Suprapubic skin (tissue), 4 donors: ENCODE measurements at regions not wholly inside any gene's neighbourhood (a gene's known extent, or its start where the extent isn't known, plus 50 kb on each side); places are given as distances from the start of the nearest gene placed in this dataset.

Experiments used
- DNase-seq, 2 donors: peaks; one replicate each; pipeline ENCODE4 v3.0.0-alpha.2; 2019; ENCODE audit warnings: low spot score in 2 of 2
- H3K27ac ChIP-seq: fragments of 200-600 bp; sonication (generic); one replicate; pipeline ENCODE4 v1.5.1; 2019
- H3K27me3 ChIP-seq: fragments of 200-600 bp; sonication (generic); one replicate; pipeline ENCODE4 v1.5.1; 2019
- H3K36me3 ChIP-seq: fragments of 200-600 bp; sonication (generic); one replicate; pipeline ENCODE4 v1.5.1; 2019
- H3K4me1 ChIP-seq: fragments of 200-600 bp; sonication (generic); one replicate; pipeline ENCODE4 v1.5.1; 2019
- H3K4me3 ChIP-seq: fragments of 200-600 bp; sonication (generic); one replicate; pipeline ENCODE4 v1.5.1; 2019; ENCODE audit warnings: mild to moderate bottlenecking
- H3K9me3 ChIP-seq: fragments of 200-600 bp; sonication (generic); one replicate; pipeline ENCODE4 v1.5.1; 2019
- EP300 ChIP-seq: sonication (generic); formaldehyde crosslinking; IDR thresholded peaks from one replicate; pipeline ENCODE4 v1.6.1; 2017; ENCODE audit warnings: antibody characterized with exemption
- POLR2A ChIP-seq, 2 donors: fragments of 450-650 bp; IDR thresholded peaks; one replicate each; pipeline ENCODE4 v1.6.1; 2017; ENCODE audit warnings: antibody characterized with exemption in 2 of 2, mild to moderate bottlenecking in 2 of 2, moderate library complexity in 2 of 2
- POLR2AphosphoS5 ChIP-seq, 3 donors: sonication (generic); formaldehyde crosslinking; IDR thresholded peaks; one replicate each; pipeline ENCODE4 v1.6.1; 2017; ENCODE audit warnings: antibody characterized with exemption in 3 of 3
- WGBS: methylation state at CpG from one replicate; pipeline ENCODE4 v1.1.5; 2018; 5-methylcytosine and 5-hydroxymethylcytosine counted together
- TF ChIP-seq, protein P1 (sequence below), 2 donors: fragments of 200-600 bp in 1 of 2; fragments of 450-650 bp in 1 of 2; sonication (generic) in 1 of 2; IDR thresholded peaks; one replicate each; pipeline ENCODE4 v1.5.1; 2016 to 2019; ENCODE audit warnings: antibody characterized with exemption in 2 of 2, mild to moderate bottlenecking in 1 of 2, moderate library complexity in 1 of 2

DNA sequence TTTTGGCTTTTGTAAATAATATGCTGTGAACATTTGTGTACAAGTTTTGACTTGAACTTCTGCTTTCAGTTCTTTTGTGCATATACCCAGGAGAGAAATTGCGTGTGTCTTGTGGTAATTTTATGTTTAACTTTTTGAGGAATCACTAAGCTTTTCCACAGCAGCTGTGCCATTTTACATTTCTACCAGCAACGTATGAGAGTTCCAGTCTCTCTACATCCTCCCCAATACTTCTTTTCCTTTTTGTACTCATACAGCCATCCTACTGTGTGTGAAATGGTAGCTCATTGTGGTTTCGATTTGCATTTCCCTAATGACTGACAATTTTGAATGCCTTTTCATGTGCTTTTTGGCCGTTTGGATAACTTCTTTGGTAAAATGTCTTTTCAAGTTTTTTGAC is 66.3 kb upstream of the INHBA start:
- DNase-seq = no peak
- no peak overlapping the region for H3K27ac ChIP-seq
- H3K4me3 ChIP-seq = no peak overlapping the region
- no peaks in the 10 kb centered on the region for H3K4me1 ChIP-seq
- no peaks in the 10 kb centered on the region for H3K9me3 ChIP-seq
- H3K27me3 ChIP-seq = no peaks in the 10 kb centered on the region
- no peaks in the 10 kb centered on the region for H3K36me3 ChIP-seq
- TF ChIP-seq POLR2AphosphoS5 (IDR thresholded peaks at IDR 0.05) (no peak), POLR2A (IDR thresholded peaks at IDR 0.05) (no peak), EP300 (no peak)
- TF ChIP-seq, protein P1, sequence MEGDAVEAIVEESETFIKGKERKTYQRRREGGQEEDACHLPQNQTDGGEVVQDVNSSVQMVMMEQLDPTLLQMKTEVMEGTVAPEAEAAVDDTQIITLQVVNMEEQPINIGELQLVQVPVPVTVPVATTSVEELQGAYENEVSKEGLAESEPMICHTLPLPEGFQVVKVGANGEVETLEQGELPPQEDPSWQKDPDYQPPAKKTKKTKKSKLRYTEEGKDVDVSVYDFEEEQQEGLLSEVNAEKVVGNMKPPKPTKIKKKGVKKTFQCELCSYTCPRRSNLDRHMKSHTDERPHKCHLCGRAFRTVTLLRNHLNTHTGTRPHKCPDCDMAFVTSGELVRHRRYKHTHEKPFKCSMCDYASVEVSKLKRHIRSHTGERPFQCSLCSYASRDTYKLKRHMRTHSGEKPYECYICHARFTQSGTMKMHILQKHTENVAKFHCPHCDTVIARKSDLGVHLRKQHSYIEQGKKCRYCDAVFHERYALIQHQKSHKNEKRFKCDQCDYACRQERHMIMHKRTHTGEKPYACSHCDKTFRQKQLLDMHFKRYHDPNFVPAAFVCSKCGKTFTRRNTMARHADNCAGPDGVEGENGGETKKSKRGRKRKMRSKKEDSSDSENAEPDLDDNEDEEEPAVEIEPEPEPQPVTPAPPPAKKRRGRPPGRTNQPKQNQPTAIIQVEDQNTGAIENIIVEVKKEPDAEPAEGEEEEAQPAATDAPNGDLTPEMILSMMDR (IDR thresholded peaks at IDR 0.05) = no peak
- 80% methylated on average over 4 of the region's 4 CpGs for WGBS

DNA sequence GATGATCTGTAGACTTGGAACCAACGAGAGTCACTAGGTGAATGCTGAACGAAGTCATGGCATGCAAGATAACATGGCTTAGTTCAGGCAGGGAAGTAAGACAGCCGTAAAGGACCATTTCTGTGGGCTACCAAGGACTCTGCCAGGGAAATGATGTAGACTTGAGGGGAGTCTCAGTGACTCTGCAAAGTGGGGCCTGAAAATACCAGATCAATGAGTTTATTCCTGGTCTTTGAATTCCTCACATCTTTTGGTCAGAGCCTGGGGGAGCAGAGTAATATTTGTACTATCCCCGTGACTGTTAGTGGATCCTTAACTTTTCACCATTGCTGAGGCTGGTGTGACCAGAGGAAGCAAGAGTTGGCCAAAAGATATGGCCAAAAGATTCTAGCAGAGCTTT is 60.7 kb upstream of the INHBA start:
- TF ChIP-seq EP300 (no peak), POLR2AphosphoS5 (IDR thresholded peaks at IDR 0.05) (no peak), POLR2A (IDR thresholded peaks at IDR 0.05) (no peak)
- TF ChIP-seq, protein P1 (IDR thresholded peaks at IDR 0.05) = no peak
- WGBS = 94% methylated on average over 4 of the region's 4 CpGs
- H3K27ac ChIP-seq = no peak overlapping the region
- no peaks in the 10 kb centered on the region for H3K4me1 ChIP-seq
- no peak for DNase-seq
- H3K9me3 ChIP-seq = no peaks in the 10 kb centered on the region
- no peaks in the 10 kb centered on the region for H3K27me3 ChIP-seq
- no peaks in the 10 kb centered on the region for H3K36me3 ChIP-seq
- H3K4me3 ChIP-seq = no peak overlapping the region

DNA sequence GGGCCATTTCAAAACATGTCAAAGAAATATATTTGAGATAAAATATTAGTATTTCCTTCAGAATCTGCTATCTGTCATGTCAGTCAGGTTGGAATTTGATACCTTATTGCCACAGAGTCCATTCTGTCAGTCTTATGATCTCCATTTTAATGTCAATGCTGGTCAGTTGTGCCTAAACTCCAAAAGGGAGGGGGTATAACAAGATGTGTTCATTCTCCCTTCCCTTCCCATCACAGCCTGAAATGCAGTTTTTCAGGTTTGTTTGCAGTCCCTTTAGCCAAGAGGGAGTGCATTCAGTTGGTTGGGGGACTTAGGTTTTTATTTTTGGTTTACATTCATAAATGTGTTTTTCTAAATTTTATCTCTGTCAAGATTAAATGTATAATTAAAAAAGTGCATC is 59.8 kb upstream of the INHBA start:
- Histone ChIP-seq H3K27me3 (no peaks in the 10 kb centered on the region), H3K27ac (no peak overlapping the region), H3K4me3 (no peak overlapping the region), H3K36me3 (no peaks in the 10 kb centered on the region), H3K9me3 (no peaks in the 10 kb centered on the region), H3K4me1 (no peaks in the 10 kb centered on the region)
- DNase-seq = no peak
- TF ChIP-seq POLR2A (IDR thresholded peaks at IDR 0.05) (no peak), POLR2AphosphoS5 (IDR thresholded peaks at IDR 0.05) (no peak), EP300 (no peak)
- TF ChIP-seq, protein P1 (IDR thresholded peaks at IDR 0.05) = no peak

DNA sequence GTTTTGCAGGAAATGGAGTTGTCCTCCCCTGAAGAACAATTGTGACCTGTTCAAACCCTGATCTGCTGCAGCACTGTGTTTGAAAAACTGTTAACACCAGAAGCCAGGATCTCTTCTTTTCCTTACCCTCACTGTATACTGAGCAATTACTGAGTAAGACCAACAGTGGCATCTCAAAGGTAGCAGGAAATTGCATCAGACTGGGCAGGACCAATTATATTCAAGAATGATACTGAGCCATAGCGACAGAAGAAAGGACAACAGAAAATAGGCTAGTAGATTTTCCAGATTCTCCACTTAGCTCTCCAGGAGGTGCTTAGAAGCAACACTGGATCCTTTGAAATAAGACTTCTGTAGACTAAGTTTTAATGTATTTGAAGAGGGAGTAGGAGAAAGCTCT is 57.4 kb upstream of the INHBA start:
- Histone ChIP-seq H3K27ac (no peak overlapping the region), H3K4me1 (no peaks in the 10 kb centered on the region), H3K27me3 (no peaks in the 10 kb centered on the region), H3K4me3 (no peak overlapping the region), H3K9me3 (peaks cover 5% of the 10 kb centered on the region), H3K36me3 (no peaks in the 10 kb centered on the region)
- WGBS = 97% methylated on average over 1 of the region's 1 CpG
- TF ChIP-seq EP300 (no peak), POLR2A (IDR thresholded peaks at IDR 0.05) (no peak), POLR2AphosphoS5 (IDR thresholded peaks at IDR 0.05) (no peak)
- TF ChIP-seq, protein P1 (IDR thresholded peaks at IDR 0.05) = no peak
- no peak for DNase-seq

DNA sequence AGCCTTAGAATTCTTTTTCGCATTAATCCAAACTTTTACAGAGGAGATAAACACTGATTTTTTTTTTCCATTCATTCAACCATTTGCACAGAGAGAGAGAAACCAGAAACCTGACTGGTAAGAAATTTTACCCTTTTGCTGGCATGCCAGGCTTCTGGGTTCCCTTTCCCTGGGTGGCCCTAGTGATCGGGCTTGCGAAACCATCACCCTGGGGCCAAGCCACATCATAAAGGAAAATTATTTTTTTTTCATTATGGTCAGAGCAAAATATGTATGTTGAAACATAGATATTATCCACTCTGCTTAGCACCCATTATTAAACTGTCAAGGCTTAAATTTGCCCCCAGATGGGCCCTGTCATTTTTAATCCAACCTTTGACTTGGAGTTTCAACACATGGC is 55.4 kb upstream of the INHBA start:
- WGBS = 65% methylated on average over 3 of the region's 3 CpGs
- H3K27ac ChIP-seq = no peak overlapping the region
- DNase-seq = no peak
- no peaks in the 10 kb centered on the region for H3K27me3 ChIP-seq
- H3K36me3 ChIP-seq = no peaks in the 10 kb centered on the region
- H3K4me3 ChIP-seq = no peak overlapping the region
- no peaks in the 10 kb centered on the region for H3K4me1 ChIP-seq
- TF ChIP-seq POLR2A (IDR thresholded peaks at IDR 0.05) = no peak
- TF ChIP-seq POLR2AphosphoS5 (IDR thresholded peaks at IDR 0.05) = no peak
- no peak for TF ChIP-seq EP300
- TF ChIP-seq, protein P1 (IDR thresholded peaks at IDR 0.05) = no peak
- H3K9me3 ChIP-seq = peaks cover 5% of the 10 kb centered on the region
